Activated CD4-positive, alpha-beta T cell treated with anti-CD3 and anti-CD28 coated beads for 1 hour (primary cell): ENCODE measurements at regions not wholly inside any gene's neighbourhood (a gene's known extent, or its start where the extent isn't known, plus 50 kb on each side); places are given as distances from the start of the nearest gene placed in this dataset.

Source experiments
- DNase-seq: peaks from one replicate; pipeline ENCODE4 v3.0.0-alpha.2; 2020

DNA sequence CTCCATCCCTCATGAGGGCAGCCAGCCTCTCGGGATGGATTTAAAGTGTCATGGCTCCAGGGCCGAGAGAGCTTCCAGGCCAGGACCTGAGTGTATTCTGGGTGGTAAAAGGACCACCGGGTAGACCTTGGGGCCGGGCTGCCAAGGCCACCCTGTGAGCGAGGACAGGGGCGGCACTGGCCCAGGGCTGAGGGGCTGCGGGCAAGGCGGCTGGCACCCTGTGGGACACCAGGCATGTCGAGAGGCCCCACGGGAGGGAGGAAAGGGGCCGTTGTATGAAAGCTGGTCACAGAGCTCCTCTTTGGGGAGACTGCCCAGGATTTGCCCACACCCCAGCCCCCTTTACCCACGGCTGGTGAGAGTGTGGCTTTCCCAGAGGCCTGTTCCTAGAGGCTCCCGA, 92.3 kb upstream of the RTL6 start:
- DNase-seq, result no peak

DNA sequence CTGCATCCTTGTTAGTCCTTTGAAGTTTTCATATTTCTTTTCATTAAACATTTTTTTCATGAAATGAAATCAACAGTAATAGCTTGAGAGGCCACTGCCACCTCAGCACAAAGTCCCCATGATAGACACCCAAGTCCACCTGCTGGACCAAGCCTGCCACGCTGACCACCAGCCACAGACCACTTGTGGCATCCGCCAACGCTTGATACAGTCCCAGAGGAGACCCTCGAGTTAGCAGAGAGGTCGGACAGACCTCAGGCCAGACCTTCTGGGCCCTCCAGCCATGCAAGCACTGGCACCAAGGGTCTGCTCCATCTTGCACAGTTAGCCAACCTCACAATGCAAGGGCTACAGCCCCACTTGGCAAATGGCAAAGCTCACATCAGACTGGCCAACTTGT, 91.8 kb upstream of the RTL6 start:
- no peak for DNase-seq

DNA sequence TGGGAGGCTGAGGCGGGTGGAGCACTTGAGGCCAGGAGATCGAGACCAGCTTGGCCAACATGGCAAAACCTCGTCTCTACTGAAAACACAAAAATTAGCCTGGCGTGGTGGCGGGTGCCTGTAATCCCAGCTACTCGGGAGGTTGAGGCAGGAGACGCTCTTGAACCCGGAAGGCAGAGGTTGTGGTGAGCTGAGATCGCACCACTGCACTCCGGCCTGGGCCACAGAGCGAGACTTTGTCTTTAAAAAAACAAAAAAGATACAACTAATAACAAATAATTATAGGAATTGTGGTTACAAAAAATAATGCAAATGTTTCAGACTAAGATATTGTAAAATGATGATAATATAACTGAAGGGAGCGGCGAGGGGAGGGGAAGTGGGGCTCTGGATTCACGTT, 90.3 kb upstream of the RTL6 start:
- DNase-seq, result no peak

DNA sequence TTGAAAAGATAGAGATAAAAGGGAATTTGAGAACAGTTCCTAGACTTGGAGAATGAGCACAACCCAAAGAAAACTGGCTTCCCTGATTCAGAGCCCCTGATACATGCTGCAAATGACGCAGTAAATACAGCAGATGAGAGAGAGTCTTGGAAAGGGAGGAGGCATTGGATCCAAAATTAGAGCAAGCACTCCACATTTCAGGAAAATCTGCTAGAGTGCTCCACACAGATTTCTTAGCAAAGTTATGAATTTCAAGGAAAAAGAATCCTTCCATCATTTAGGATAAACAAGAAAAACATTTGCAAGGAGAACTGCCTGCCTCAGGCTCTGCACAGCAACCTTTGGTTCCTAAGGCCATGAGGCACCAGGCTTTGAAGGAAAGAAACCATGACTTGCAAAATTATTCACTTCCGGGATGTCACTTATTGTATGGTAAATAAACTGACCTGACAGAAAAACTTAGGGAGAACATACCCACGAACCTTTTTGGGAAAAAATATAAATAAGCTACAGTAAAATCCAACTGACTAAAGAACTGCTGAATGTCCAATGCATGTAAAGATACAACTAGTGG, 89.8 kb upstream of the RTL6 start:
- no peak for DNase-seq

DNA sequence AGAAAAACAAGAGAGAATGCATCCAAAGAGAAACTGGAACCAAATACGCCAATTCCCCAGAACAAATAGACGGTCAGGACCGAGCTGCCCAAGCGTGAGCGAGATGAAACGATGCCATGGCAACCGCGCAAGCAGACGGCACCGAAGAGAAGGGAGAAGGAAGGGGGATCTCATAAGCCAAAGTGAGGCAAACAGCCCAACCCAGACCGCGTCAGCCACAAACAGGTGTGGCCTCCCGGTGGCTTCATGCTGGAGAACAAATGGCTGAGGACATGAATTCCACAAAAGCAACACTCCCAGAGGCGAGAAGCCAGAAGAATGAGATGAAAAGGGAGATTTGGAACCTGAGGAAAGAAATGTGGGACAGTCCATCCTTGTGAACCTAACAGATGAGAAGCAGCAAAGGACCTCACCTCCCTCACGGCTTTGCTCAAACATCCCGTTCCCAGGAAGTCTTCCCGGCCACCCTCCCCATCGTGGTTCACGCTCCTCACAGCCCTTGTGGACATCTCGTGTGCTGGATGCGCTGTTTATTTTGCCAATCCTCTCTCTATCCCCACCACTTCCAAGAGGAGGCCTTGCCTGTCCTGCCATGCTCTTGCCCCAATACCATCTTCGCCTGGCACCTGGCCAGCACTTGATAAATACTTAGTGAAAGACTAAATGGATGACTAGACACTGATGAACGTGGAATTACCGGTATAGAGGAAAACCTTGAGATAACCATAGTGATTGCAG, 89.1 kb upstream of the RTL6 start:
- no peak for DNase-seq

DNA sequence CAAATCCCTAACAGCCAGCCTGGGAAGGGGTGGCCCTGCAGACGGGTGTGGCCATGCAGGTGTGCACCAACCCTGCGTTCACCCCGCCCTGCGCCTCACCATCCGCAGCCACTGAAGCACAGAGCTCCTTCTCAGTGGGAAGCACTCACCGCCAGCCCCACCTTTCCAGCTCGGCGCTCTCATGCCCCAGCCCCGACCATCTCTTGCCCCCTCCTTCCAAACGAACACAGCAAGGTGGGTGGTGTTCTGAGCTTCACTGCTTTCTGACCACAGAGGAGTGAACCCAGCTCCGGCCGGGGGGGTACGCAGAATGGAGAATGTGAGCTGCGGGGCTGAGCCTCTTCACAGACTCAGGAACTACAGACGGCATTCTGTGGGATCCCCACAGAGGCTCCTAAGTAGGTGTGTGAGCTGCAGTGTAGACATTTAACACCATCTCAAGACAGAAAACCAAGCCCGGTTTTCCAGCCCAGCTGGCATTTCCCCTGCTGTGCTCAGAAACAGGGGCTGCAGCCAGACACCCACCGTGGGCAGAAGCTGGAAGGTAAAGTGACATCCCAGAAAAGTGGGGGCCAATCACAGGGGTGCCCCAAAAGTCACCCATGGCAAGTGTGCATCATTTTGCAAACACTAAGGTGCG, 88.4 kb upstream of the RTL6 start:
- DNase-seq, result no peak

DNA sequence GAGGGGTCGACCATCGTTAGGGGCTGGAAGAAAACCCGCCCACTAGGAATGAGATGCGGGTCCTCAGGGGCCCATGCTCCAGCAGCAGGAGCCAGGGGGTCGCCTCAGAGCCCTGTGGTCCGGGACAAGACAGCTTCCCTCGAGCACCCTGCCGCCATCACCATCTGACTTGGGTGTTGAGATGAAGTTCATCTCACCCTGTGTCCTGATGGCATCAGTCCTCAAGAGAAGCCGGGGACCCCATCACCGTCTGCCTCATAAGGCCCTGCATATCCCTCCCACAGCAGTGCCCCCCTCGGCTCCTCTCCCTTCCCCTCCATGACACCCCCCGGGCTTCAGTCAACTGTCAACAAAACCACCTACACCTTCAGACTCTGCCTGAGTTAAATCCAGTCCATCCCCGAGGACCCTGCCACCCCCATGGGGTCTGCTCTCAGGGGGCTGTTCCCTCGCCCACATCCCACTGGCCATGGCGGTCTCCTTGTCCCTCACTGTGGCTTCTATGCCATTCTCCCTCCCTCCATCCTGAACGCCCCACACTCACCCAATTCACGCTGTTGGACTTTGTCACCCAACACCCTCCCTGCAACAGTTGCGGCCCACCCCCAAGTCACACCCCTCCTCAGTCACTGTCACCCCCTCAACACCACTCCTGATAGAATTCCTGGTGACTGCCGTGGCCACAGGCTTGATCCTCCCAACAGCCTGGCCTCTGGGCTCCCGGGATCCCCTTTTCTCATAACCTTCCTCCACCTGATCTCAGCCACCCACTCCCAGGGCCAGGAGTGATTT, 87.7 kb upstream of the RTL6 start:
- DNase-seq, result no peak

DNA sequence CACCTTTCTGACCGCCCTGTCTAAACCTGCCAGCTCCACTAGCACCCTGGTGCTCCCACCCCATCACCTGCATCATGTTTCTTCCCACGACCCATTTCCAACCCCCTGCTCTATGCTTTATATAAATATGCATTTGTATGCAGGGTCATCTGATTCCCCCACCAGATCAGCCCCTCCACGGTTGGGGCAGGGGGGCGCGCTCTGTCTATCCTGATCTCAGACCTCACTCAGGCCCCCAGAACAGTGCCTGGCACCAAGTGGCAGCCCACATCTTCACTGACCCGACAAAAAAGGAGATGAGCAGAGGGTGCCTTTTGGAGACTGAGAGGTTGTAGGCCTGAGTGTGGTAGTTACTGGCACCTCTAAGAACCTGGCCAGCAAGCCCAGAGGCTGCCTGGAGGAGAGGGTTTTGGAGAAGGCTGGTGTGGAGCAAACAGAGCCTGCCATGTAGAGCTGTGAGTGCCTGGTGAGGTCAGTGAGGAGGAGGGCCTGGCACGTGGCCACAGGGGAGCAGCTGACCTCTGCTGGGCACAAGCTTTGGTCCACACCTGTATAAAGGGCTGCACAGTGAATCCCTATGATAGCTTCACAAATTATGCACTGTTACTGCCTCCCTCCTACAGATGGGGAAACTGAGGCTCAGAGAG, 86.3 kb upstream of the RTL6 start:
- DNase-seq, result no peak

DNA sequence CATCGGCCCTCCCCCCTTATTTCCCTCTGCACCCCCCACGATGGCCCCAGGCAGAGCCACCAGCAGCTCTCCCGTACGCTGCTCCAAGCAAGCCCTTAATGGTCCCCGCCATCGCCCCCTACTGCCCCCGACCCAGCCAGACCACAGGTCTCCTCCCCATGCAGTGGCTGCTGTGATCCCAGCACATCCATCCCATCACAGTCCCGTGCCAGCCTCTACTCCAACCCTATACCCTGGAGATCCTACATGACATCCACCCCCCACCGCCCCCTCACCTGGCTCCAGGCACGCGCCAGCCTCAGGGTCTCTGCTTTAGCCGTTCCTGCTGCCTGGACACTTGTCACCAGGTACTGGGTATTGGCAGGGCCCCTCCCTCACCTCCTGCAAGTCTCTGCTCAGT, 85.8 kb upstream of the RTL6 start:
- DNase-seq, result no peak

DNA sequence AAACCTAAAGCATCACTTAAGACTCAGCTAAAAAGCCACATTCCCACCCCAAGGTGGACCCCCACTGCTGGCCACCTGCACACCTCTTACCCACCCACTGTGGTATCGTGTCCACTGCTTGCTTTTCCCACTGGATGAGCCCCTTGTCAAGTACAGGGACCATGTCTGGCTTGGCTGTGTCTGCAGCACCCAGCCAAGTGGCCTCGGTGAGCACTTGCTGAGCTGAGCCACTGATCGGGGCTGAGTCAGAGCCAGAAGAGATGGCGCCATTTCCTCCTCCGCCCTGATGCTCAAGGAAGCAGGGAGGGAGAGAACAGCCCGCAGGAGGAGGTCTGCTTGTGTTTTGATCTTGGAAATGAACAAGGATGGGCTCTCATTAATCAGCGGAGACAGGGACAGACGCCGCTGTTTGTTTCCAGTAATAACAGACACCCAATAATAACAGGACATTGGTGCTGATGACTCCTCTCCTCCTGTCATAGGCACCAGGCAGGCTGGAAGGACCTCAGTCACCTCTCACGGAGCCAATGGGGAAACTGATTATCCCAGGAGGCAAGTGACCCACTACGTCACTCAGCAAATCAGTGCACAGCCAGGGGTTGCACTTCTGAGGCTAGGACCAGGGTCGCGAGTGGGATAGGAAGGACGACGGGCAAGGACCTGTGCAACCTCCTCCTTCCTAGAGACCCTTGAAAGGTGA, 85.2 kb upstream of the RTL6 start:
- no peak for DNase-seq

DNA sequence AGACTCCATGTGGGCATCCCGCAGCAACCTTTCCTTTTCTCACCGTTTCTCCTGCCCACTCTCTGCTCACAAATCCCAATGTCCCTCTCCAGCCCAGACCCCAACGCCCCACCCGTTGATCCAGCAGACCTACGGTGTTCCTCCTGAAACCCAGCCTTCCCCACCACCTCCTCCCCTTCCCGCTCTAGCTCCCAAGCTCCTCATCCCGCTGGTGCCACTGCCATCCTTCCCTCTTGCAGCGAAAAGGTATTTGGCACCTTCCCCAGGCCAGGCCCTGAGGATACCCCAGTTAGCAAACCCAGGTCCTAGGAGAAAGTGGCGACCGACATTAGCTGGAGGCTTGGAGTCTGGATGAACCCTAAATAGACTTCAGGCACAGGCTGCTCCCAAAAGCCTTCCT, 84.0 kb upstream of the RTL6 start:
- DNase-seq, result no peak

DNA sequence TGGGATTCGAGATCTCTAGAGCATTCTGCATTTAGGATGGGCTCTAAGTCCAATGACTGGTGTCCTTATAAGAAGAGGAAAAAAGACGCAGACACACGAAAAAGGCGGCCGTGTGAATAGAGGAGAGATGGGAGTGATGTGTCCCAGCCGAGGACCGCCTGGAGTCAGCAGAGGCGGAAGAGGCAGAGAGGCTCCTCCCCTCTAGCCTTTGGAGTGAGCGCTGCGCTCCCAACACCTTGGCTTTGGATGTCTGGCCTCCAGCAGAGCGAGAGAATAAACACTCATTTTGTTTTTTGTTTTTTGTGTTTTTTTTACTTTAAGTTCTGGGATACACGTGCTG, 83.0 kb upstream of the RTL6 start:
- no peak for DNase-seq

DNA sequence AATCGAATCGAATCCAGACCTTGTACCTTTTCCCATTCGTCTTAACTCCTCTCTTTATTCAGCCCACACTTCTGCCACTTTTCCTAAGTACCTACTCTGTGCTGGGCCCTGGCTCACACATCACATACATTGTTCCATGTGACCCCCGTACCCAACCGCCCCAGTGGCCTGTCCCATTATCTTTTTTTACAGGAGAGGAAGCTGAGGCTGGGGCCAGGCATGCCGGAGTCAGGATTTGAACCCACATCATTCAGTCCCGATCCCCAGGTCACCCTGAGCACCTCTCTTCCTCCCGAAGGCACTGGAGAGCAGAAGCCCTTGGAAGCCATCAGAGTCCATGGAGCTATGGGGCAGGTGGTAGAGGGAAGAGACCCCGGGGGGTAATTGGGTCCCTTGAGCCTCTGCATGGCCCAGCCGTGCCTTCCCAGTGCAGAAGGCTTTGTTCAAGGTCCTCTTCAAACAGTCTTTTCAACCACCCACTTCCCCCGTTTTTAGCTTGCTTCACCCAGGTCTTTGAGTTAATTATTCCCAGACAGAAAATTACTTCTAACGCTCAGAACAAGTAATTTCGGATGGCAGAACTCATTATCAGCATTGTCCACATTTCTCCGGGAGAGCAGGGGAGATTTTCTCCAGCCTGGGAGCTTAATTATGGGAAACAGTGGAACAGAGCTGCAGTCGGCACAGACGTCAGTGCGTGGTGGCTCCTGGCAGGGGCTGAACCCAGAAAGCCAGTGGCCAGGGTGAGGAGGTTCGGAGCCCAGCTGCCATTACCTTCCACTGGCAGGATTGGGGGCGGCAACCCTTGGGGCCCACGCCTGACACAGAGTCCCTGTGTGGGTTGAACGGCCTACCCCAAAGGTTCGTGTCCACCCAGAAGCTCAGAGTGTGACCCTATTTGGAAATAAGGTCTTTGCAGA, 82.4 kb upstream of the RTL6 start:
- no peak for DNase-seq

DNA sequence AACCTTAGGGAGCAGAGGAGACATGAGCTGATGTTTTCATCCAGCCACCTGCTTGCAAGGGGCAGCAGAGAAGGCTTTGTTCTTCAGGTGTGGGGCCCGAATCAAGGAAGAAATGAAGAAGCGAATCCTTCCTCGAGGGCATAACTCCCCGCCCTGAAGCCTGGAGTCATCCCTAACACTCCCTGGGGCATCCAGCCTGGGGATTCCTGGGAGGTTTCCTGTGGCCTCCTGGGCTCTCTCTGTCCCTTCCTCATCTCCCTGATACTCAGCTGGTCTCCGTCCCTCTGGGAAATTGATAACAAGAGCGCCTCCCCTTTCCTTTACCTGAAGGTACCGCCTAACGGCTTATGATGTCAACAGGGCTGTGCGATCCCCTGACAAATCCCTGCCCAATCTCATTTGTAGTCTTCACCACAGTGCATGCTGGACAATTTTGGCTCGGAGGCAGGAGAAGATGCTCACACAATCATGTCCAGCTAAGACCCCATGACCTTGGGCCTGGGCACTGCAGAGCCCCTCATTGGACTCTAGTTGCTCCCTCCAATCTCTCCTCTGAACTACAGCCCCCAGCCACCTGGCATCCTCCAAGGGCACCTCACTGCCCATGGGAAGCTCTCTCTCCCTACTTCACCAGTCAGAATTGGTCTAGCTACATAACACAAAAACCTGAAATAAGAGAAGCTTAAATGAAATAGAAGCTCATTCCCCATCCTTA, 80.6 kb upstream of the RTL6 start:
- DNase-seq, result no peak

DNA sequence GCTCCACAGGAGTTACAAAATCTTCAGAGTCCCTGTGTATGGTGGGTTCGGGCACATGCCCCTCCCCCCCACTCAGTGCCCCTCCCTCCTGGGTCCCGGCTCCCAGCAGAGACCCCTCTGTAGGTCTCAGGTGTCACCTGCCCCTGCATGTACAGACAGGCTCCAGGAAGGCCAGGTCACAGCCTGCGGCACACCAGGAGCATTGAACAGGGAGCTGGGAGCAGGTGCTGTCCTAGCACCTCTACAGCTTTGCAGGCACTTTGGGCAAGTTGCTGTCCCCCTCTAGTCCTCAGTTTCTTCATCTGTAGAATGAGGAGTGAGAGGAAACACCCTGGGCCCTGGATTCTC, 80.1 kb upstream of the RTL6 start:
- DNase-seq, result no peak

DNA sequence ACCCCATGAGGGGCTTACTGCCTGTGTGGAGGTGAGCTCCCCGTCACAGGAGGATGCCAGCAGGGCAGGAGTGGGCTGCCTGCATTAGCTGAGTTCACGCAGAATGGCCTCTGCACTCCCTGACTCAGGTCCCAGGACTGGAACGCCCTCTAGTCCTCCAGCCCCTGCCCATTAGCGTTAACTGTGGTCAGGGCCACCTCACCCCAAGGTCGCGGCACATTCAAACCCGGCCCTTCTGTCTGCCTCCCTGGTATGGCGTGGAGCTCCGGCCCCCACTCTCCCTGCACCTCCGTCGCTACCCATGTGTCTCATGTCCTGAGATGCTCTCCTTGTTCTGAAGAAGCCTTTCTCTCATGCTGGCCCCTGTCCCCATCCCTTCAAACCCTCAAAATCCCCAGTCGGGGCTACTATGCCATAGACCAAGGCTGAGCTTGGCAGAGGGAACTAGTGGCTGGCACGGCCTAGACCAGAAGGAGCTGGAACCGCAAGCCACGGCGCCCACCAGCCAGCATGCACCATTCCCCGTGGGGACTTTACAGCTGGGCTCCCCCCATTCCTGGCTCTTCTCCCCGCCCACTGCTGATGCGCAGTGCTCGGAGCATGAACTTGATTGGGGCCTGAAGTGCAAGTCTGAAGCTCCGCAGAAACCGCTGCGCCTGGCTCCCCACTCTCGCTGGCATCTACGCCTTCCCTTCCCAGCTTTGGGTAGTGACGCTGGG, 79.5 kb upstream of the RTL6 start:
- no peak for DNase-seq

DNA sequence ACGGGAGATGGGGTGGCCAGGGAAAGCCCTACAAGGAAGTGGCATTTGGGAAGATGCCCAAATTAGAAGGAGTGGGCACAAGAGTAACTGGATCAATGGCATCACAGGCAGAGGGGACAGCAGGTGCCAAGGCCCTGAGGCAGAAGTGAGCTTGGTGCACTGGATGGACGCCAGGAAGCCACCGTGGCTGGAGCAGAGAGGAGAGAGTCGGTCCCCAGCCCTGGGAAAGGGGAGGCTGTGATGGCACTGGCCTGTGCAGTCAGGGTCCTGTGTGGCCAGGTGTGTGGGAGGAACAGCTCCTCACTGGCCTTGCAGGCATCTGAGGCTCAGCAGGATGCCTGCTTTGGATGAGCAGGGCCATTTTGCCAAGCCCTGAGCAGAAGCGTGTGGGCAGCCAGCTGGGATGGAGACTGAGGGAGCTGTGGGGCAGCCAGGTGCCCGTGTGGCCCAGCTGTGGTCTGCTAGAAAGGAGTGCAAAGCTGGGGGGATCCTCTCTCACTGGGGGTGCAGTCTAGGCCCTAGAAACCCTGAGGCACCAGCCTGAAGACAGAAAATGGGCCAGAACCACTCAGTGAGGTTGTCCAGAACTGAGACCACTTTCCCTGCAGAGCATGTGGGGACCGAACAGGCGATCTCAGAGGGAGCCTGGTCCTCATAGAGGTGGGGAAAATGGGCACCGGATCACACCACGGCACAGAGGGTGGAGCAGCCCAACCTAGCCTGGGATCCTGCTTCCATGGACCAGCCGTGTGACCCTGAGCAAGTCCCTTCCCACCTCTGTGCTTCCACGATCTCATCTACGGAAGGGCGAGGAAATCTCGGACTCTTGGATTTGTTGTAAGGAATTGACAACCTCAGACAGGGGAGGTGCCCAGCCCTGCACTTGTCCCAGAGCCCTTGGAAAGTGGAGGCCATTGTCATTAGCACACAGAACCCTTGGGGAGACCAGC, 78.6 kb upstream of the RTL6 start:
- DNase-seq, result no peak

DNA sequence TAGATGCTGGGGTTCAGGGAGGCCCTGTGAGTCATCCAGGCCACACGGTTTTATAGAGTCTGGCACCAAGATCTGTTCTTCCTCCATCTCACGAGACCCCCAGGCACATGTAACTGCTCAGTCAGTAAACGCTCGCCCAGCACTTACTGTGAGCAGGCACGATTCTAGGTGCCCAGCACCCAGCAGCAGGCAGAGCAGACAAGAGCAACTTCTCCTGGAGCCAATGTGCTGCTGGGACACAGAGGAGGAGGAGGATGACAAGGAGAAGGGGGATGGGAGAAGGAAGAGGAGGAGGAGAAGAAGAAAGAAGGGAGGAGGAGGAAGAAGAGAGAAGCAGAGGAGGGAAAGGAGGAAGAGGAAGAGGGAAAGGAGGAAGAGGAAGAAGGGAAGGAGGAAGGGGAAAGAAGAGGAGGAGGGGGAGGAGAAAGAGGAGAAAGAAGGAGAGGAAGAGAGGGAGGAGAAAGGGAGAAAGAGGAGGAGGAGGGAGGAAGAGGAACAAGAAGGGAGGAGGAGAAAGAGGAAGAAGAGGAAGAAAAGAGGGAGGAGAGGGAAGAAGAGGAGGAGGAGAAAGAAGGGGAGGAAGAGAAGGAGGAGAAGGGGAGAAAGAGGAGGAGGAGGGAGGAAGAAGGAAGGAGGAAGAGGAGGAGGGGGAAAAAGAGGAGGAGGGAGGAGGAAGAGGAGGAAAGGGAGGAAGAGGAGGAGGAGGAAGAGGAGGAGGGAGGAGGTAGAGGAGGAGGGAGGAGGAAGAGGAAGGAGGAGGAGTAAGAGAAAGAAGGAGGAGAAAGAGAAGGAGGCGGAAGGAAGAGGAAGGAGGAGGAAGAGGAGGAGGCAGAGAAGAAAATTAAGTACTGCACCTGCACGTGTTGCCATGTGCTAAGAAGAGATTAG, 77.6 kb upstream of the RTL6 start:
- no peak for DNase-seq
